Uterus (tissue), 2 donors: ENCODE measurements at regions not wholly inside any gene's neighbourhood (a gene's known extent, or its start where the extent isn't known, plus 50 kb on each side); places are given as distances from the start of the nearest gene placed in this dataset.

ENCODE experiments used
- POLR2A ChIP-seq, 2 donors: fragments of 450-650 bp; IDR thresholded peaks; one replicate each; pipeline ENCODE4 v1.6.1; 2016; ENCODE audit warnings: antibody characterized with exemption in 2 of 2, mild to moderate bottlenecking in 1 of 2, moderate library complexity in 1 of 2
- TF ChIP-seq, protein P1 (sequence below), 4 experiments: fragments of 200-600 bp in 2 of 4; fragments of 450-650 bp in 2 of 4; sonication (generic) in 2 of 4; IDR thresholded peaks; one replicate each; pipeline ENCODE4 v1.5.1; 2016 to 2019; ENCODE audit warnings: antibody characterized with exemption in 4 of 4, mild to moderate bottlenecking in 2 of 4, moderate library complexity in 1 of 4

- TF ChIP-seq, protein P1, sequence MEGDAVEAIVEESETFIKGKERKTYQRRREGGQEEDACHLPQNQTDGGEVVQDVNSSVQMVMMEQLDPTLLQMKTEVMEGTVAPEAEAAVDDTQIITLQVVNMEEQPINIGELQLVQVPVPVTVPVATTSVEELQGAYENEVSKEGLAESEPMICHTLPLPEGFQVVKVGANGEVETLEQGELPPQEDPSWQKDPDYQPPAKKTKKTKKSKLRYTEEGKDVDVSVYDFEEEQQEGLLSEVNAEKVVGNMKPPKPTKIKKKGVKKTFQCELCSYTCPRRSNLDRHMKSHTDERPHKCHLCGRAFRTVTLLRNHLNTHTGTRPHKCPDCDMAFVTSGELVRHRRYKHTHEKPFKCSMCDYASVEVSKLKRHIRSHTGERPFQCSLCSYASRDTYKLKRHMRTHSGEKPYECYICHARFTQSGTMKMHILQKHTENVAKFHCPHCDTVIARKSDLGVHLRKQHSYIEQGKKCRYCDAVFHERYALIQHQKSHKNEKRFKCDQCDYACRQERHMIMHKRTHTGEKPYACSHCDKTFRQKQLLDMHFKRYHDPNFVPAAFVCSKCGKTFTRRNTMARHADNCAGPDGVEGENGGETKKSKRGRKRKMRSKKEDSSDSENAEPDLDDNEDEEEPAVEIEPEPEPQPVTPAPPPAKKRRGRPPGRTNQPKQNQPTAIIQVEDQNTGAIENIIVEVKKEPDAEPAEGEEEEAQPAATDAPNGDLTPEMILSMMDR (IDR thresholded peaks at IDR 0.05): no peak
- TF ChIP-seq POLR2A (IDR thresholded peaks at IDR 0.05): no peak
These were observed 616.4 kb upstream of the ARID1B start for GRCh38 chr6:156160795-156161165.
